ENCODE measurements at regions not wholly inside any gene's neighbourhood (a gene's known extent, or its start where the extent isn't known, plus 50 kb on each side); places are given as distances from the start of the nearest gene placed in this dataset.

GRCh38 chr13:97659602-97660001, 225.6 kb downstream of the RAP2A start:
- TF ChIP-seq EZH2 (IDR thresholded peaks at IDR 0.05; ENCODE audit: insufficient read depth, low read length) = no peak
- no peak for TF ChIP-seq CTCF (IDR thresholded peaks at IDR 0.05; ENCODE audit: insufficient read depth, low read depth, low read length)
